HEK293T (cell line): ENCODE measurements at regions not wholly inside any gene's neighbourhood (a gene's known extent, or its start where the extent isn't known, plus 50 kb on each side); places are given as distances from the start of the nearest gene placed in this dataset.

ENCODE experiments used
- CTCF ChIA-PET: fragments of 350-600 bp; formaldehyde crosslinking; extraction: SDS; loops from one replicate; lab custom pipeline; 2021; ENCODE audit warnings: antibody characterized with exemption, inconsistent platforms; lab: Yijun Ruan, JAX
- POLR2A ChIA-PET: fragments of 350-600 bp; formaldehyde crosslinking; extraction: SDS; loops from one replicate; lab custom pipeline; 2020; ENCODE audit warnings: antibody characterized with exemption, inconsistent platforms; lab: Yijun Ruan, JAX
- DNase-seq: peaks from one replicate; pipeline ENCODE4 v3.0.0; 2012; ENCODE audit warnings: mixed read lengths; ENCODE audit errors: extremely low spot score
- ARNT ChIP-seq: fragments of 450-650 bp; IDR thresholded peaks from 2 replicates; pipeline ENCODE4 v1.6.1; 2017; ENCODE audit warnings: mild to moderate bottlenecking
- BHLHE40 ChIP-seq: fragments of 450-650 bp; IDR thresholded peaks from 2 replicates; pipeline ENCODE4 v1.6.1; 2016; ENCODE audit warnings: mild to moderate bottlenecking, moderate library complexity, borderline replicate concordance
- CTBP1 ChIP-seq: fragments of 450-650 bp; IDR thresholded peaks from 2 replicates; pipeline ENCODE4 v1.6.1; 2016; ENCODE audit warnings: borderline replicate concordance
- ELF4 ChIP-seq: fragments of 450-650 bp; IDR thresholded peaks from 2 replicates; pipeline ENCODE4 v1.6.1; 2017; ENCODE audit warnings: antibody characterized with exemption
- FOXA1 ChIP-seq: fragments of 450-650 bp; IDR thresholded peaks from 2 replicates; pipeline ENCODE4 v1.6.1; 2016; ENCODE audit warnings: mild to moderate bottlenecking
- FOXK2 ChIP-seq: fragments of 450-650 bp; IDR thresholded peaks from 2 replicates; pipeline ENCODE4 v1.6.1; 2016; ENCODE audit warnings: mild to moderate bottlenecking
- FOXM1 ChIP-seq: fragments of 450-650 bp; IDR thresholded peaks from 2 replicates; pipeline ENCODE4 v1.6.1; 2017; ENCODE audit warnings: mild to moderate bottlenecking, borderline replicate concordance
- HDGF ChIP-seq: fragments of 450-650 bp; IDR thresholded peaks from 2 replicates; pipeline ENCODE4 v1.6.1; 2017; ENCODE audit warnings: antibody characterized with exemption, borderline replicate concordance
- L3MBTL2 ChIP-seq: fragments of 450-650 bp; conservative IDR thresholded peaks from 2 replicates; pipeline ENCODE4 v1.6.1; 2016; ENCODE audit warnings: mild to moderate bottlenecking
- LEF1 ChIP-seq: fragments of 450-650 bp; IDR thresholded peaks from 2 replicates; pipeline ENCODE4 v1.6.1; 2017; ENCODE audit warnings: mild to moderate bottlenecking, borderline replicate concordance
- NFRKB ChIP-seq: fragments of 450-650 bp; IDR thresholded peaks from 2 replicates; pipeline ENCODE4 v1.6.1; 2016; ENCODE audit warnings: mild to moderate bottlenecking, moderate library complexity
- PKNOX1 ChIP-seq: fragments of 450-650 bp; IDR thresholded peaks from 2 replicates; pipeline ENCODE4 v1.6.1; 2016
- SP1 ChIP-seq: fragments of 450-650 bp; IDR thresholded peaks from 2 replicates; pipeline ENCODE4 v1.6.1; 2017
- SUZ12 ChIP-seq: fragments of 450-650 bp; IDR thresholded peaks from 2 replicates; pipeline ENCODE4 v1.6.1; 2016; ENCODE audit warnings: mild to moderate bottlenecking
- TARDBP ChIP-seq: fragments of 450-650 bp; IDR thresholded peaks from 2 replicates; pipeline ENCODE4 v1.6.1; 2016
- ZNF384 ChIP-seq: fragments of 450-650 bp; IDR thresholded peaks from 2 replicates; pipeline ENCODE4 v1.6.1; 2016

GRCh38 chrX:39472161-39472560 is 625.6 kb downstream of the BCOR start:
- no peak for DNase-seq
- CTCF ChIA-PET = no interaction called here
- no peak for TF ChIP-seq HDGF
- no peak for TF ChIP-seq ARNT
- no peak for TF ChIP-seq NFRKB
- POLR2A ChIA-PET = no interaction called here

- POLR2A ChIA-PET = no interaction called here
- CTCF ChIA-PET = no interaction called here
- no peak for DNase-seq
- TF ChIP-seq ARNT = no peak
- no peak for TF ChIP-seq SUZ12
These were observed 623.9 kb downstream of the BCOR start for GRCh38 chrX:39473812-39474211.

GRCh38 chrX:39475372-39475771 is 622.4 kb downstream of the BCOR start:
- DNase-seq = no peak
- TF ChIP-seq PKNOX1 (no peak), LEF1 (no peak), HDGF (no peak), ZNF384 (no peak), FOXA1 (no peak)
- CTCF ChIA-PET = no interaction called here
- POLR2A ChIA-PET = no interaction called here

- TF ChIP-seq NFRKB (no peak), FOXM1 (no peak), FOXK2 (no peak)
- ChIA-PET POLR2A (no interaction called here), CTCF (interaction anchor here (0.6 to 0.9 kb wide), 2 partner anchors 23 to 1368 kb away, joined by 3 read pairs; no protein-coding TSS in a partner anchor)
- no peak for DNase-seq
These were observed 621.1 kb downstream of the BCOR start for GRCh38 chrX:39476604-39477021.

GRCh38 chrX:39477031-39477761 is 620.6 kb downstream of the BCOR start:
- peak; percentile 41 for DNase-seq
- POLR2A ChIA-PET = interaction anchor here (0.9 kb wide), 1 partner anchor 786 kb away, joined by 3 read pairs; no protein-coding TSS in a partner anchor
- TF ChIP-seq HDGF (no peak), PKNOX1 (no peak), LEF1 (no peak), ELF4 (no peak), SUZ12 (no peak), TARDBP (no peak)
- CTCF ChIA-PET = interaction anchor here (0.6 to 1.0 kb wide), 3 partner anchors 10 to 1368 kb away, joined by 3 read pairs; no protein-coding TSS in a partner anchor

- TF ChIP-seq ZNF384 (no peak), LEF1 (no peak), FOXM1 (no peak), NFRKB (no peak), SP1 (no peak), SUZ12 (no peak), FOXA1 (no peak), ARNT (no peak), BHLHE40 (no peak), L3MBTL2 (no peak), PKNOX1 (no peak), FOXK2 (no peak), TARDBP (no peak), CTBP1 (no peak), ELF4 (no peak), HDGF (no peak)
- DNase-seq = no peak
- CTCF ChIA-PET = interaction anchor here (0.6 to 1.0 kb wide), 2 partner anchors 9 to 683 kb away, joined by 3 to 7 read pairs; no protein-coding TSS in a partner anchor
- POLR2A ChIA-PET = interaction anchor here (0.9 kb wide), 1 partner anchor 785 kb away, joined by 3 read pairs; no protein-coding TSS in a partner anchor
These were observed 620.0 kb downstream of the BCOR start for GRCh38 chrX:39477762-39478120.

GRCh38 chrX:39479856-39480255 is 617.9 kb downstream of the BCOR start:
- DNase-seq = no peak
- CTCF ChIA-PET = no interaction called here
- TF ChIP-seq ELF4 (no peak), SP1 (no peak), BHLHE40 (no peak), L3MBTL2 (no peak), HDGF (no peak), NFRKB (no peak), TARDBP (no peak), ARNT (no peak), SUZ12 (no peak), FOXM1 (no peak), CTBP1 (no peak), FOXA1 (no peak), FOXK2 (no peak)
- POLR2A ChIA-PET = no interaction called here
